ENCODE measurements at regions not wholly inside any gene's neighbourhood (a gene's known extent, or its start where the extent isn't known, plus 50 kb on each side); places are given as distances from the start of the nearest gene placed in this dataset.

GRCh38 chr11:95506777-95507176, 275.8 kb upstream of the SESN3 start:
- TF ChIP-seq CTCF (IDR thresholded peaks at IDR 0.05) (no peak), POLR2A (IDR thresholded peaks at IDR 0.05) (no peak)

Measured in esophagus squamous epithelium (tissue), 4 donors.